OCI-LY7 (cell line): ENCODE measurements at regions not wholly inside any gene's neighbourhood (a gene's known extent, or its start where the extent isn't known, plus 50 kb on each side); places are given as distances from the start of the nearest gene placed in this dataset.

Experiments
- CTCF ChIP-seq: fragments of 200-600 bp; sonication (generic); conservative IDR thresholded peaks from 2 replicates; pipeline ENCODE4 v1.5.1; 2014; ENCODE audit warnings: mild to moderate bottlenecking, antibody characterized with exemption, low read length, moderate library complexity, mixed read lengths
- EZH2phosphoT487 ChIP-seq: fragments of 200-600 bp; sonication (generic); IDR thresholded peaks from 2 replicates; pipeline ENCODE4 v1.6.1; 2018; ENCODE audit warnings: low read depth, borderline replicate concordance, mild to moderate bottlenecking, mixed run types, antibody characterized with exemption, low read length, moderate library complexity, mixed read lengths

GRCh38 chr2:22497064-22497463 is 887.9 kb upstream of the KLHL29 start:
- no peak for TF ChIP-seq CTCF
- TF ChIP-seq EZH2phosphoT487, result no peak
